Upper lobe of left lung (tissue), 4 donors: ENCODE measurements at regions not wholly inside any gene's neighbourhood (a gene's known extent, or its start where the extent isn't known, plus 50 kb on each side); places are given as distances from the start of the nearest gene placed in this dataset.

ENCODE experiments used
- CTCF ChIP-seq, 6 experiments: fragments of 450-650 bp in 4 of 6; fragments of 200-600 bp in 2 of 6; sonication (generic) in 2 of 6; IDR thresholded peaks; one replicate each; pipeline ENCODE4 v1.5.1; 2016 to 2019; ENCODE audit warnings: antibody characterized with exemption in 6 of 6
- POLR2A ChIP-seq, 4 donors: fragments of 450-650 bp; IDR thresholded peaks; one replicate each; pipeline ENCODE4 v1.5.1; 2016 to 2017; ENCODE audit warnings: antibody characterized with exemption in 4 of 4, mild to moderate bottlenecking in 2 of 4

- TF ChIP-seq CTCF (IDR thresholded peaks at IDR 0.05) = no peak
- TF ChIP-seq POLR2A (IDR thresholded peaks at IDR 0.05) = no peak
These were observed 323.0 kb downstream of the FBXO15 start for GRCh38 chr18:73824671-73825070.
